ENCODE measurements at regions not wholly inside any gene's neighbourhood (a gene's known extent, or its start where the extent isn't known, plus 50 kb on each side); places are given as distances from the start of the nearest gene placed in this dataset.

DNA sequence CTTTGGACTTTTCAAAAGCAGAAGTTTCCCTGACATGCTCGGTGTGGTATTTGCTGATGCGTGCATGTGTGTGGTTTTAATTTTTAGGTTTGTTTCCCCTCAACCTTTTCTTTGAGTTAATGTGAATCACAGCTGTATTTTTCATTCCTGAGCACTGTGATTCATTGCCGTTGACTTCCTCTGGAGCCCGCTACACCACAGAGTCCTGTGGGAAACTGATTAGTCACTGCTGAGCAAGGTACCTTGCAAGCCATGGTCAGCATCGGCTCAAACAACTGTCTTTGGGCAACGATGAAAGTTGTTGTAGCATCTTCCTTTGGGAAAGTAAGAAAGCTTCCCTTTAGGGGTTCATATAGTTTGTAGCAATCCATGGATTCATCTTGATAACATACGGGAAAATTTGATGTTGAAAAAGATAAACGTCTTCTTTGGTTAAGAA, 57.5 kb downstream of the RIN2 start (continued):
- TF ChIP-seq, protein P1, sequence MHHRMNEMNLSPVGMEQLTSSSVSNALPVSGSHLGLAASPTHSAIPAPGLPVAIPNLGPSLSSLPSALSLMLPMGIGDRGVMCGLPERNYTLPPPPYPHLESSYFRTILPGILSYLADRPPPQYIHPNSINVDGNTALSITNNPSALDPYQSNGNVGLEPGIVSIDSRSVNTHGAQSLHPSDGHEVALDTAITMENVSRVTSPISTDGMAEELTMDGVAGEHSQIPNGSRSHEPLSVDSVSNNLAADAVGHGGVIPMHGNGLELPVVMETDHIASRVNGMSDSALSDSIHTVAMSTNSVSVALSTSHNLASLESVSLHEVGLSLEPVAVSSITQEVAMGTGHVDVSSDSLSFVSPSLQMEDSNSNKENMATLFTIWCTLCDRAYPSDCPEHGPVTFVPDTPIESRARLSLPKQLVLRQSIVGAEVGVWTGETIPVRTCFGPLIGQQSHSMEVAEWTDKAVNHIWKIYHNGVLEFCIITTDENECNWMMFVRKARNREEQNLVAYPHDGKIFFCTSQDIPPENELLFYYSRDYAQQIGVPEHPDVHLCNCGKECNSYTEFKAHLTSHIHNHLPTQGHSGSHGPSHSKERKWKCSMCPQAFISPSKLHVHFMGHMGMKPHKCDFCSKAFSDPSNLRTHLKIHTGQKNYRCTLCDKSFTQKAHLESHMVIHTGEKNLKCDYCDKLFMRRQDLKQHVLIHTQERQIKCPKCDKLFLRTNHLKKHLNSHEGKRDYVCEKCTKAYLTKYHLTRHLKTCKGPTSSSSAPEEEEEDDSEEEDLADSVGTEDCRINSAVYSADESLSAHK (CRISPR knock-in tag; IDR thresholded peaks at IDR 0.05; ENCODE audit: borderline replicate concordance): no peak
- no peak for TF ChIP-seq KDM5B (CRISPR knock-in tag; IDR thresholded peaks at IDR 0.05; ENCODE audit: borderline replicate concordance)
- no peak for TF ChIP-seq ZMYM4 (CRISPR knock-in tag; IDR thresholded peaks at IDR 0.05)
- no peak for TF ChIP-seq GTF3A (CRISPR knock-in tag; conservative IDR thresholded peaks at IDR 0.05)
- no peak for TF ChIP-seq JARID2 (CRISPR knock-in tag; IDR thresholded peaks at IDR 0.05; ENCODE audit: insufficient replicate concordance)
- no peak for TF ChIP-seq MEIS2 (CRISPR knock-in tag; IDR thresholded peaks at IDR 0.05)
- TF ChIP-seq, protein P2, sequence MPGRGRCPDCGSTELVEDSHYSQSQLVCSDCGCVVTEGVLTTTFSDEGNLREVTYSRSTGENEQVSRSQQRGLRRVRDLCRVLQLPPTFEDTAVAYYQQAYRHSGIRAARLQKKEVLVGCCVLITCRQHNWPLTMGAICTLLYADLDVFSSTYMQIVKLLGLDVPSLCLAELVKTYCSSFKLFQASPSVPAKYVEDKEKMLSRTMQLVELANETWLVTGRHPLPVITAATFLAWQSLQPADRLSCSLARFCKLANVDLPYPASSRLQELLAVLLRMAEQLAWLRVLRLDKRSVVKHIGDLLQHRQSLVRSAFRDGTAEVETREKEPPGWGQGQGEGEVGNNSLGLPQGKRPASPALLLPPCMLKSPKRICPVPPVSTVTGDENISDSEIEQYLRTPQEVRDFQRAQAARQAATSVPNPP (CRISPR knock-in tag; IDR thresholded peaks at IDR 0.05): no peak
- TF ChIP-seq, protein P3, sequence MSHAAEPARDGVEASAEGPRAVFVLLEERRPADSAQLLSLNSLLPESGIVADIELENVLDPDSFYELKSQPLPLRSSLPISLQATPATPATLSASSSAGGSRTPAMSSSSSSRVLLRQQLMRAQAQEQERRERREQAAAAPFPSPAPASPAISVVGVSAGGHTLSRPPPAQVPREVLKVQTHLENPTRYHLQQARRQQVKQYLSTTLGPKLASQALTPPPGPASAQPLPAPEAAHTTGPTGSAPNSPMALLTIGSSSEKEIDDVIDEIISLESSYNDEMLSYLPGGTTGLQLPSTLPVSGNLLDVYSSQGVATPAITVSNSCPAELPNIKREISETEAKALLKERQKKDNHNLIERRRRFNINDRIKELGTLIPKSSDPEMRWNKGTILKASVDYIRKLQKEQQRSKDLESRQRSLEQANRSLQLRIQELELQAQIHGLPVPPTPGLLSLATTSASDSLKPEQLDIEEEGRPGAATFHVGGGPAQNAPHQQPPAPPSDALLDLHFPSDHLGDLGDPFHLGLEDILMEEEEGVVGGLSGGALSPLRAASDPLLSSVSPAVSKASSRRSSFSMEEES (CRISPR knock-in tag; IDR thresholded peaks at IDR 0.05): no peak
- no peak for TF ChIP-seq PCBP1 (IDR thresholded peaks at IDR 0.05; ENCODE audit: borderline replicate concordance, low read depth, low read length)
- peak; percentile 17; the same call in 1 of the 2 replicates for TF ChIP-seq SMC3 (IDR thresholded peaks at IDR 0.05; ENCODE audit: low read length)
- TF ChIP-seq, protein P4, sequence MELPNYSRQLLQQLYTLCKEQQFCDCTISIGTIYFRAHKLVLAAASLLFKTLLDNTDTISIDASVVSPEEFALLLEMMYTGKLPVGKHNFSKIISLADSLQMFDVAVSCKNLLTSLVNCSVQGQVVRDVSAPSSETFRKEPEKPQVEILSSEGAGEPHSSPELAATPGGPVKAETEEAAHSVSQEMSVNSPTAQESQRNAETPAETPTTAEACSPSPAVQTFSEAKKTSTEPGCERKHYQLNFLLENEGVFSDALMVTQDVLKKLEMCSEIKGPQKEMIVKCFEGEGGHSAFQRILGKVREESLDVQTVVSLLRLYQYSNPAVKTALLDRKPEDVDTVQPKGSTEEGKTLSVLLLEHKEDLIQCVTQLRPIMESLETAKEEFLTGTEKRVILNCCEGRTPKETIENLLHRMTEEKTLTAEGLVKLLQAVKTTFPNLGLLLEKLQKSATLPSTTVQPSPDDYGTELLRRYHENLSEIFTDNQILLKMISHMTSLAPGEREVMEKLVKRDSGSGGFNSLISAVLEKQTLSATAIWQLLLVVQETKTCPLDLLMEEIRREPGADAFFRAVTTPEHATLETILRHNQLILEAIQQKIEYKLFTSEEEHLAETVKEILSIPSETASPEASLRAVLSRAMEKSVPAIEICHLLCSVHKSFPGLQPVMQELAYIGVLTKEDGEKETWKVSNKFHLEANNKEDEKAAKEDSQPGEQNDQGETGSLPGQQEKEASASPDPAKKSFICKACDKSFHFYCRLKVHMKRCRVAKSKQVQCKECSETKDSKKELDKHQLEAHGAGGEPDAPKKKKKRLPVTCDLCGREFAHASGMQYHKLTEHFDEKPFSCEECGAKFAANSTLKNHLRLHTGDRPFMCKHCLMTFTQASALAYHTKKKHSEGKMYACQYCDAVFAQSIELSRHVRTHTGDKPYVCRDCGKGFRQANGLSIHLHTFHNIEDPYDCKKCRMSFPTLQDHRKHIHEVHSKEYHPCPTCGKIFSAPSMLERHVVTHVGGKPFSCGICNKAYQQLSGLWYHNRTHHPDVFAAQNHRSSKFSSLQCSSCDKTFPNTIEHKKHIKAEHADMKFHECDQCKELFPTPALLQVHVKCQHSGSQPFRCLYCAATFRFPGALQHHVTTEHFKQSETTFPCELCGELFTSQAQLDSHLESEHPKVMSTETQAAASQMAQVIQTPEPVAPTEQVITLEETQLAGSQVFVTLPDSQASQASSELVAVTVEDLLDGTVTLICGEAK (IDR thresholded peaks at IDR 0.05): no peak
- TF ChIP-seq, protein P4 (CRISPR knock-in tag; IDR thresholded peaks at IDR 0.05): no peak
- TF ChIP-seq, protein P5, sequence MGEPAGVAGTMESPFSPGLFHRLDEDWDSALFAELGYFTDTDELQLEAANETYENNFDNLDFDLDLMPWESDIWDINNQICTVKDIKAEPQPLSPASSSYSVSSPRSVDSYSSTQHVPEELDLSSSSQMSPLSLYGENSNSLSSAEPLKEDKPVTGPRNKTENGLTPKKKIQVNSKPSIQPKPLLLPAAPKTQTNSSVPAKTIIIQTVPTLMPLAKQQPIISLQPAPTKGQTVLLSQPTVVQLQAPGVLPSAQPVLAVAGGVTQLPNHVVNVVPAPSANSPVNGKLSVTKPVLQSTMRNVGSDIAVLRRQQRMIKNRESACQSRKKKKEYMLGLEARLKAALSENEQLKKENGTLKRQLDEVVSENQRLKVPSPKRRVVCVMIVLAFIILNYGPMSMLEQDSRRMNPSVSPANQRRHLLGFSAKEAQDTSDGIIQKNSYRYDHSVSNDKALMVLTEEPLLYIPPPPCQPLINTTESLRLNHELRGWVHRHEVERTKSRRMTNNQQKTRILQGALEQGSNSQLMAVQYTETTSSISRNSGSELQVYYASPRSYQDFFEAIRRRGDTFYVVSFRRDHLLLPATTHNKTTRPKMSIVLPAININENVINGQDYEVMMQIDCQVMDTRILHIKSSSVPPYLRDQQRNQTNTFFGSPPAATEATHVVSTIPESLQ (CRISPR knock-in tag; conservative IDR thresholded peaks at IDR 0.05): no peak

All from HepG2 (cell line).